Spleen (tissue), 11 donors: ENCODE measurements at regions not wholly inside any gene's neighbourhood (a gene's known extent, or its start where the extent isn't known, plus 50 kb on each side); places are given as distances from the start of the nearest gene placed in this dataset.

Source experiments
- DNase-seq: peaks from one replicate; pipeline ENCODE4 v3.0.0-alpha.2; 2020
- H3K27ac ChIP-seq, 8 donors: fragments of 200-600 bp; sonication (generic) in 7 of 8; 1 replicate in 4 of 8; 2 replicates in 4 of 8; pipeline versions ENCODE4 v1.5.0 to v1.8.0; 2016 to 2021; ENCODE audit warnings: inconsistent platforms in 4 of 8, mild to moderate bottlenecking in 4 of 8, moderate library complexity in 1 of 8
- H3K27me3 ChIP-seq, 7 donors: fragments of 200-600 bp; sonication (generic) in 6 of 7; replicated peaks in 1 of 7; 1 replicate in 4 of 7; 2 replicates in 3 of 7; pipeline versions ENCODE4 v1.5.0 to v1.8.0; 2016 to 2021; ENCODE audit warnings: inconsistent platforms in 3 of 7, mild to moderate bottlenecking in 1 of 7
- H3K36me3 ChIP-seq, 6 donors: fragments of 200-600 bp; sonication (generic) in 5 of 6; 1 replicate in 4 of 6; 2 replicates in 2 of 6; pipeline versions ENCODE4 v1.5.0 to v1.8.0; 2016 to 2021; ENCODE audit warnings: inconsistent platforms in 2 of 6
- H3K4me1 ChIP-seq, 6 donors: fragments of 200-600 bp; sonication (generic) in 5 of 6; 1 replicate in 3 of 6; 2 replicates in 3 of 6; pipeline versions ENCODE4 v1.5.0 to v1.8.0; 2016 to 2021; ENCODE audit warnings: inconsistent platforms in 3 of 6
- H3K4me3 ChIP-seq, 8 donors: fragments of 200-600 bp; sonication (generic) in 7 of 8; 1 replicate in 4 of 8; 2 replicates in 4 of 8; pipeline versions ENCODE4 v1.5.0 to v1.8.0; 2016 to 2021; ENCODE audit warnings: inconsistent platforms in 4 of 8, mild to moderate bottlenecking in 4 of 8, moderate library complexity in 2 of 8
- H3K9me3 ChIP-seq, 8 donors: fragments of 200-600 bp; sonication (generic) in 7 of 8; 1 replicate in 4 of 8; 2 replicates in 4 of 8; pipeline versions ENCODE4 v1.5.0 to v1.8.0; 2016 to 2021; ENCODE audit warnings: inconsistent platforms in 4 of 8
- POLR2A ChIP-seq, 3 donors: fragments of 450-650 bp; IDR thresholded peaks; one replicate each; pipeline ENCODE4 v1.5.1; 2017; ENCODE audit warnings: antibody characterized with exemption in 3 of 3, mild to moderate bottlenecking in 1 of 3
- POLR2AphosphoS5 ChIP-seq, 3 donors: sonication (generic); formaldehyde crosslinking; IDR thresholded peaks; one replicate each; pipeline ENCODE4 v1.5.1; 2017; ENCODE audit warnings: antibody characterized with exemption in 3 of 3
- WGBS, 5 donors: extraction: QIAGEN DNeasy Blood & Tissue Kit in 3 of 5; methylation state at CpG; one replicate each; pipeline versions ENCODE4 v1.1.5 to v1.1.7; 2013 to 2018; 5-methylcytosine and 5-hydroxymethylcytosine counted together
- intact Hi-C: fragments of 100-400 bp; cut with DNase I; formaldehyde crosslinking; loops from one replicate; pipeline ENCODE4 v1.15.0; 2023; ENCODE audit warnings: low total_unique reads
- TF ChIP-seq, protein P1 (sequence below), 11 experiments: fragments of 200-600 bp in 7 of 11; fragments of 450-650 bp in 4 of 11; sonication (generic) in 4 of 11; IDR thresholded peaks in 8 of 11; conservative IDR thresholded peaks in 3 of 11; 1 replicate in 7 of 11; 2 replicates in 4 of 11; pipeline versions ENCODE4 v1.4.0 to v1.8.0; 2016 to 2021; ENCODE audit warnings: antibody characterized with exemption in 11 of 11, inconsistent platforms in 4 of 11, mild to moderate bottlenecking in 1 of 11
- donor health status: healthy with polysubstance abuse.
- donor health status: DM: no; HTN: no; CAD: no; lungs with moderate emphysema.
- donor health status: DM: no; HTN: no; CAD: no.
- donor health status: Bipolar disorder and iron deficiency.
- donor health status: healthy.
- donor health status: DM: no; HTN: no; CAD: no.
- donor health status: DM: yes; HTN: yes; CAD: no.

DNA sequence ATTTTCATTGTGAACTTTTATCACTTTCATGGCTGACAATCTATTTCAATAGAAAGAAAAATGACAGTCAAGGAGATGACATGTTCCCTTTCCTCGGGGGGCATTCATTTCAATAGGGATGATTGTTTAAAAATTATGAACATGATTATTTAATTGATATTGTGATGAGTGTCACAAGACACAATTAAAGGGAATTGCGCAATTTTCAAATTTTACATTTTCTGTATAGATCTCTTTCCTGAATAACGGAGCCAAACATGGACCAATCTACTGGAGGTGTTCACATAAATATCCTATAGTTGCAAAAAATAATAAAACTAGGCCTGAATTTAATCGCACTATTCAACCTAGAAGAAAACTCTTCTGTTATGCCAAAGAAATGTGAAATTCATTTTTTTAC lies 1274.6 kb downstream of the SLITRK5 start:
- TF ChIP-seq, protein P1, sequence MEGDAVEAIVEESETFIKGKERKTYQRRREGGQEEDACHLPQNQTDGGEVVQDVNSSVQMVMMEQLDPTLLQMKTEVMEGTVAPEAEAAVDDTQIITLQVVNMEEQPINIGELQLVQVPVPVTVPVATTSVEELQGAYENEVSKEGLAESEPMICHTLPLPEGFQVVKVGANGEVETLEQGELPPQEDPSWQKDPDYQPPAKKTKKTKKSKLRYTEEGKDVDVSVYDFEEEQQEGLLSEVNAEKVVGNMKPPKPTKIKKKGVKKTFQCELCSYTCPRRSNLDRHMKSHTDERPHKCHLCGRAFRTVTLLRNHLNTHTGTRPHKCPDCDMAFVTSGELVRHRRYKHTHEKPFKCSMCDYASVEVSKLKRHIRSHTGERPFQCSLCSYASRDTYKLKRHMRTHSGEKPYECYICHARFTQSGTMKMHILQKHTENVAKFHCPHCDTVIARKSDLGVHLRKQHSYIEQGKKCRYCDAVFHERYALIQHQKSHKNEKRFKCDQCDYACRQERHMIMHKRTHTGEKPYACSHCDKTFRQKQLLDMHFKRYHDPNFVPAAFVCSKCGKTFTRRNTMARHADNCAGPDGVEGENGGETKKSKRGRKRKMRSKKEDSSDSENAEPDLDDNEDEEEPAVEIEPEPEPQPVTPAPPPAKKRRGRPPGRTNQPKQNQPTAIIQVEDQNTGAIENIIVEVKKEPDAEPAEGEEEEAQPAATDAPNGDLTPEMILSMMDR (IDR thresholded peaks at IDR 0.05 in 8 of 11, conservative IDR thresholded peaks at IDR 0.05 in 3 of 11) = no peak
- Histone ChIP-seq H3K27ac (no peak overlapping the region), H3K4me3 (no peak overlapping the region), H3K27me3 (no peaks in the 10 kb centered on the region), H3K4me1 (no peaks in the 10 kb centered on the region), H3K36me3 (no peaks in the 10 kb centered on the region), H3K9me3 (peaks cover 0 to 4% (median 0%) of the 10 kb centered on the region in 8 donors)
- WGBS, 5 donors = 78 to 89% (median 87%) methylated on average over 4 of the region's 4 CpGs
- DNase-seq = no peak
- intact Hi-C loops = no loop called here

DNA sequence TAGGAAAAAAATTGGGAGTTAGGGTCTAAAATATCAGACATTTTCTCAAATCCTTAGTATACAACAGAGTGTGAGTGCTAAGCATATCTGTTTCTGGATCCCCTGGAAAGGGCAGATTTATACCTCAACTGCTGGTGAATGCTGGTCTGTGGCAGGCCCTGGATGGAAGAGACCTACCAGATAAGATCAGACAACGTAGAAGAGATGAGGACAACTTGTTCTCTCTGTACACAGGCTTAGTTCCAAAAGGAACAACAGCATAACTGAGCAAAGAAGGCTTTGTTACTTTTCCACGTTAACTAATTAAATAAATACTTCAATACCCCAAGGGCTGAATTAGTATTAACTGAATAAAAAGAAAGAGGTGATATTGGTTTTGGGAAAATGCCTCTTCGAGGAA lies 1277.3 kb downstream of the SLITRK5 start:
- Histone ChIP-seq H3K36me3 (no peaks in the 10 kb centered on the region), H3K27ac (no peak overlapping the region), H3K27me3 (no peaks in the 10 kb centered on the region), H3K4me3 (no peak overlapping the region), H3K4me1 (no peaks in the 10 kb centered on the region), H3K9me3 (peaks cover 0 to 4% (median 0%) of the 10 kb centered on the region in 8 donors)
- TF ChIP-seq POLR2A (IDR thresholded peaks at IDR 0.05) (no peak), POLR2AphosphoS5 (IDR thresholded peaks at IDR 0.05) (no peak)
- TF ChIP-seq, protein P1 (IDR thresholded peaks at IDR 0.05 in 8 of 11, conservative IDR thresholded peaks at IDR 0.05 in 3 of 11) = no peak
- intact Hi-C loops = no loop called here
- WGBS, 5 donors = 67 to 79% (median 68%) methylated on average over 3 of the region's 3 CpGs
- no peak for DNase-seq

DNA sequence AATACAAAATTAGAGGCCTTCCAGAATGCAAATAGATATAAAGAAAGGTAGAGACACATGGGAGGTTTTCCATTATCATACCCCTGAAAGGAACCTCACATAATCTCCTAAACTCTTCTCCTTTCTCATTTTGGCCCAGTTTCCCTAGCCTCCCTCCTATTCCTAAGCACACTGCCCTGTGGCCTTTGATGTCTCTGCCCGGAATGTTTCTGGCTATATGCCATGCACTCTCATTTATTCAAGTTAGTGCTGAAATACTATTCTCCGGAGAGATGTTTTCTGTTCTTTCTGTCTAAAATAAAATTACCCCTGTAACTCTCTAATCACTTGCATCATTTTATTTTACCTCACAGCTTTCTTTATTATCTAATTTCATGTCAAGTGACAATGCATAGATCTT lies 1287.7 kb downstream of the SLITRK5 start:
- H3K4me3 ChIP-seq = no peak overlapping the region
- no peaks in the 10 kb centered on the region for H3K27me3 ChIP-seq
- H3K4me1 ChIP-seq = no peaks in the 10 kb centered on the region
- no peak for DNase-seq
- no peaks in the 10 kb centered on the region for H3K36me3 ChIP-seq
- WGBS, 5 donors = 71 to 88% (median 87%) methylated on average over 2 of the region's 2 CpGs
- intact Hi-C loops = no loop called here
- peaks cover 0 to 4% (median 0%) of the 10 kb centered on the region in 8 donors for H3K9me3 ChIP-seq
- no peak overlapping the region for H3K27ac ChIP-seq
- TF ChIP-seq POLR2AphosphoS5 (IDR thresholded peaks at IDR 0.05) (no peak), POLR2A (IDR thresholded peaks at IDR 0.05) (no peak)

DNA sequence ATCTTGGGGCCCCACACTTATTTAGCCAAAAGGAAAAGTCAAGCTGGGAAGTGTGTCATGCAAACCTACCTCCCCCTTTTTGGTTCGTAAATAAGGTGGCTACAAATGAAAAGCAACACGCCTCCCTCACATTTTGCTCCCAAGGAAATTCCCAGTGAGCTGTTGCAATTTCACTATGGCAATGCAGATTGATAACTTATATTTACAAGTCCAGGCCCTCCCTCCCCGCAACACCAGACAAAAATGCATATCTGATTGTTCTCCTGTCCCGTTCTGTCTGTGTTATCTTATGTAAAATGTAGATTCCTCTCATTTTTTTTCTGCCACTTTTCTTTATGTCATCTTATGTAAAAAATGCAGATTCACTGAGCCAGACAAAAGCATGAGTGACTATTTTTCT lies 1305.3 kb downstream of the SLITRK5 start:
- 64 to 93% (median 70%) methylated on average over 4 of the region's 4 CpGs for WGBS, 5 donors

DNA sequence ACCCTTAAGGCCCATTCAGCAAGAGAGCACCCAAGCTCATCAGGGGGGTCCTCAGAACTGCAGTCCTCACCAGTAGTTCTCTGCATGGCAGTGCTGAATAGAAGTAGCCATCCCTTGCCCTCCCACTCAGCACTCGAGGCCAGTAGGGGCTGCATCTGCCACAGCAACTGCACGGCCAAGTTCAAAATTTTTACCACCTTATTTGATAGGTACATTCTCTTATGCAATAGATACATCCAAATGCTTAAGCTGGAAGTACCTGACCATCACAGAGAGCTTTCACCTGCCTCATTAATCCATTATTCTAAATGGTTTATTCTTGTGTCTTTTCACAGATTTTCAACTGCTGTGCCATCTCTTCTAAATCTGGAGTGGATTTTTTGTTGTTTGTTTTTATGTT lies 1307.4 kb downstream of the SLITRK5 start:
- TF ChIP-seq, protein P1 (IDR thresholded peaks at IDR 0.05 in 8 of 11, conservative IDR thresholded peaks at IDR 0.05 in 3 of 11) = no peak
- no peak for DNase-seq
- WGBS, 5 donors = 67 to 77% (median 70%) methylated on average over 2 of the region's 2 CpGs

More for the DNA sequence above, 1305.3 kb downstream of the SLITRK5 start:
- no peaks in the 10 kb centered on the region for H3K9me3 ChIP-seq
- intact Hi-C loops = no loop called here
- no peaks in the 10 kb centered on the region for H3K4me1 ChIP-seq
- no peaks in the 10 kb centered on the region for H3K36me3 ChIP-seq
- H3K27ac ChIP-seq = no peak overlapping the region
- no peaks in the 10 kb centered on the region for H3K27me3 ChIP-seq
- H3K4me3 ChIP-seq = no peak overlapping the region
- TF ChIP-seq POLR2A (IDR thresholded peaks at IDR 0.05) = no peak
- no peak for DNase-seq

More for the DNA sequence above, 1307.4 kb downstream of the SLITRK5 start:
- Histone ChIP-seq H3K4me1 (no peaks in the 10 kb centered on the region), H3K9me3 (no peaks in the 10 kb centered on the region), H3K27me3 (no peaks in the 10 kb centered on the region), H3K27ac (no peak overlapping the region), H3K4me3 (no peak overlapping the region), H3K36me3 (no peaks in the 10 kb centered on the region)
- intact Hi-C loops = no loop called here
